ENCODE measurements at regions not wholly inside any gene's neighbourhood (a gene's known extent, or its start where the extent isn't known, plus 50 kb on each side); places are given as distances from the start of the nearest gene placed in this dataset.
A peak's percentile ranks its signal among the peaks of the same experiment; 100 is the strongest.

GRCh38 chr4:126552321-126552720, 1080.4 kb upstream of the INTU start:
- DNase-seq: no peak

GRCh38 chr4:126553248-126553647, 1079.5 kb upstream of the INTU start:
- no peak for DNase-seq

GRCh38 chr4:126558596-126558995, 1074.2 kb upstream of the INTU start:
- no peak for DNase-seq

GRCh38 chr4:126559961-126560360, 1072.8 kb upstream of the INTU start:
- no peak for DNase-seq

GRCh38 chr4:126560794-126561193, 1072.0 kb upstream of the INTU start:
- no peak for DNase-seq

GRCh38 chr4:126563389-126563788, 1069.4 kb upstream of the INTU start:
- DNase-seq: no peak

GRCh38 chr4:126564283-126564854, 1068.4 kb upstream of the INTU start:
- no peak for DNase-seq

GRCh38 chr4:126568652-126569570, 1063.8 kb upstream of the INTU start:
- DNase-seq: no peak

GRCh38 chr4:126572264-126572663, 1060.5 kb upstream of the INTU start:
- DNase-seq: no peak

- DNase-seq: peak; percentile 46 to 48
Measured at GRCh38 chr4:126582737-126583136, 1050.0 kb upstream of the INTU start.

- peak; percentile 63 to 68 for DNase-seq
Measured at GRCh38 chr4:126583509-126583908, 1049.2 kb upstream of the INTU start.

GRCh38 chr4:126591583-126591982, 1041.2 kb upstream of the INTU start:
- no peak for DNase-seq

- DNase-seq: peak in 1 of 2 experiments; percentile 16
Measured at GRCh38 chr4:126592088-126592487, 1040.7 kb upstream of the INTU start.

- no peak for DNase-seq
Measured at GRCh38 chr4:126593626-126594025, 1039.1 kb upstream of the INTU start.

GRCh38 chr4:126595643-126596042, 1037.1 kb upstream of the INTU start:
- no peak for DNase-seq

GRCh38 chr4:126599746-126600145, 1033.0 kb upstream of the INTU start:
- no peak for DNase-seq

GRCh38 chr4:126603210-126603609, 1029.5 kb upstream of the INTU start:
- no peak for DNase-seq

GRCh38 chr4:126603825-126604224, 1028.9 kb upstream of the INTU start:
- DNase-seq: no peak

- peak; percentile 35 to 54 for DNase-seq
Measured at GRCh38 chr4:126604268-126604867, 1028.4 kb upstream of the INTU start.

- no peak for DNase-seq
Measured at GRCh38 chr4:126610933-126611332, 1021.8 kb upstream of the INTU start.

GRCh38 chr4:126611900-126612299, 1020.9 kb upstream of the INTU start:
- DNase-seq: no peak

- DNase-seq: no peak
Measured at GRCh38 chr4:126614356-126614855, 1018.4 kb upstream of the INTU start.

GRCh38 chr4:126616795-126617194, 1016.0 kb upstream of the INTU start:
- DNase-seq: no peak

GRCh38 chr4:126627255-126627654, 1005.5 kb upstream of the INTU start:
- DNase-seq: peak; percentile 24 to 32

Data from Kasumi-1 (cell line).